Nephron progenitor cell (in vitro differentiated cells): ENCODE measurements at regions not wholly inside any gene's neighbourhood (a gene's known extent, or its start where the extent isn't known, plus 50 kb on each side); places are given as distances from the start of the nearest gene placed in this dataset.

Experiments
- DNase-seq: peaks from one replicate; pipeline ENCODE4 v3.0.0; 2021
- H3K27ac Mint-ChIP-seq: 2 replicates; pipeline ENCODE4 v1.8.0; 2021; ENCODE audit warnings: mild to moderate bottlenecking, moderate library complexity, mixed read lengths
- H3K27me3 Mint-ChIP-seq: 2 replicates; pipeline ENCODE4 v1.8.0; 2021; ENCODE audit warnings: mild to moderate bottlenecking, low read depth, mixed read lengths; ENCODE audit not compliant: poor library complexity
- H3K36me3 Mint-ChIP-seq: 2 replicates; pipeline ENCODE4 v1.8.0; 2021; ENCODE audit warnings: low read depth, mixed read lengths
- H3K4me1 Mint-ChIP-seq: 2 replicates; pipeline ENCODE4 v1.8.0; 2021; ENCODE audit warnings: mixed read lengths
- H3K4me3 Mint-ChIP-seq: 2 replicates; pipeline ENCODE4 v1.8.0; 2021; ENCODE audit warnings: mild to moderate bottlenecking, moderate library complexity, mixed read lengths
- H3K9me3 Mint-ChIP-seq: 2 replicates; pipeline ENCODE4 v1.8.0; 2021; ENCODE audit warnings: mild to moderate bottlenecking, moderate library complexity, mixed read lengths
- TF ChIP-seq, protein P1 (sequence below): fragments of 200-600 bp; sonication (generic); IDR thresholded peaks from 2 replicates; pipeline ENCODE4 v1.5.0; 2021; ENCODE audit warnings: antibody characterized with exemption

DNA sequence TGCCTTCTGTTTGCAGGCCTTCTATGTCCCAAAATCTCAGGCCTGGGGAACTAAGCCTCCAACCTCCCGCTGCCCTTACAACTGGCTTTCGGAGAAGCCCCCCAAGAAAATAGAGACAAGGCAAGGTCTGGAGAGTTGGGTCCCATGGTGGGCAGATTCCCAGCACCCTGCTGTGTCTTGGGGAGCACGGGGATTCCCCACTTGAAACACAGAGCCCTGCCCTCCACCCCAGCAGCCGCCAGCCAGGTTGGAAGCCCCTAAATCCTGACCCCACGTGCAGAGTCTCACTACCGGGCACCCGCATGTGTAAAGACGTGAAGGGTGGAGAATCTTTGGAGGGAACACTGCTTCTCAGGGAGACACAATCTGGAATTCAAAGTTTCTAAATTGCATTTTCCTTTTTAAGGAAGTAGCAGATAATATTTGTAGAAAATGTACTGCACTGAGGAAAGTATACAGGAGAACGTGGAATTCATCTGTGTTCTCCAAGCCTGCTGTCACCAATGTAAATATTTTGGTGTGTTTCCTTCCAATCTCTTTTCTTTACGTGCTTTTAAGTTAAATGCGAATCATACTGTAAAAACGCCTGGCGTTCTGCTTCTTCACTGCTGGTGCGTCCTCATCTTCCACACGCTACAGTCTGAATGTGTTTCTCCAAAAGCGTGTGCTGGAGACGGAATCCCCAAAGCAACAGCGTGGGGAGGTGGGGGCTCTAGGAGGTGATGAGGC lies 220.9 kb downstream of the BRD1 start:
- DNase-seq, result no peak
- peaks cover 12% of the 10 kb centered on the region for H3K27me3 Mint-ChIP-seq
- peaks cover 31% of the 10 kb centered on the region for H3K9me3 Mint-ChIP-seq
- no peak overlapping the region for H3K27ac Mint-ChIP-seq
- no peak overlapping the region for H3K4me3 Mint-ChIP-seq
- no peaks in the 10 kb centered on the region for H3K36me3 Mint-ChIP-seq
- no peaks in the 10 kb centered on the region for H3K4me1 Mint-ChIP-seq
- TF ChIP-seq, protein P1, sequence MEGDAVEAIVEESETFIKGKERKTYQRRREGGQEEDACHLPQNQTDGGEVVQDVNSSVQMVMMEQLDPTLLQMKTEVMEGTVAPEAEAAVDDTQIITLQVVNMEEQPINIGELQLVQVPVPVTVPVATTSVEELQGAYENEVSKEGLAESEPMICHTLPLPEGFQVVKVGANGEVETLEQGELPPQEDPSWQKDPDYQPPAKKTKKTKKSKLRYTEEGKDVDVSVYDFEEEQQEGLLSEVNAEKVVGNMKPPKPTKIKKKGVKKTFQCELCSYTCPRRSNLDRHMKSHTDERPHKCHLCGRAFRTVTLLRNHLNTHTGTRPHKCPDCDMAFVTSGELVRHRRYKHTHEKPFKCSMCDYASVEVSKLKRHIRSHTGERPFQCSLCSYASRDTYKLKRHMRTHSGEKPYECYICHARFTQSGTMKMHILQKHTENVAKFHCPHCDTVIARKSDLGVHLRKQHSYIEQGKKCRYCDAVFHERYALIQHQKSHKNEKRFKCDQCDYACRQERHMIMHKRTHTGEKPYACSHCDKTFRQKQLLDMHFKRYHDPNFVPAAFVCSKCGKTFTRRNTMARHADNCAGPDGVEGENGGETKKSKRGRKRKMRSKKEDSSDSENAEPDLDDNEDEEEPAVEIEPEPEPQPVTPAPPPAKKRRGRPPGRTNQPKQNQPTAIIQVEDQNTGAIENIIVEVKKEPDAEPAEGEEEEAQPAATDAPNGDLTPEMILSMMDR, result no peak

DNA sequence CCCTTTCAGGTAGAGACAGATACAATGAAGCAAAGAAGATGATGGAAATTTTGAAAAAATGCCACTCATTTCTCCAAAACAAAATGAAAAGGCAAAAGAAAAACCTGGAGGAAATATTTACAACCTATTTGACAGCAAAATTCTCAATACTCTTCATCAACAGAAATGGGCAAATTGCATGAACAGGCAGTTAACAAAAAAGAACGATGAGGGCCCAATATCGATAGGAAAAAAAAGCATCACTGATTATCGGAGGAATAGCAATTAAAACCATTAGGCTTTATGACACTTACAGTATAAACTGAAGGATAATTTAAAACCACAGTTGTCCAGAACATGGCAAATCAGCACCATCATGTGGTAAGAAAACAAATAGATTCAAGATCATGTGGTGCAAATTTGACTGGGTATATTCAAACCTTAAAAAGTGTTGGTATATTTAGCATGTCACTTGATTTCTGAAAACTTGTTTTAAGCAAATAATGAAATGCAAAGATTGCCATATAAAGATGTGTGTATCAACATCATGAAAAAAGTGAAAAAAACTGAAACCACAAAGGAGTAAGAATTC lies 222.9 kb downstream of the BRD1 start:
- TF ChIP-seq, protein P1, result no peak
- Mint-ChIP-seq H3K9me3 (peaks cover 31% of the 10 kb centered on the region), H3K27me3 (peaks cover 12% of the 10 kb centered on the region), H3K4me1 (no peaks in the 10 kb centered on the region), H3K27ac (no peak overlapping the region), H3K36me3 (no peaks in the 10 kb centered on the region), H3K4me3 (no peak overlapping the region)
- no peak for DNase-seq

DNA sequence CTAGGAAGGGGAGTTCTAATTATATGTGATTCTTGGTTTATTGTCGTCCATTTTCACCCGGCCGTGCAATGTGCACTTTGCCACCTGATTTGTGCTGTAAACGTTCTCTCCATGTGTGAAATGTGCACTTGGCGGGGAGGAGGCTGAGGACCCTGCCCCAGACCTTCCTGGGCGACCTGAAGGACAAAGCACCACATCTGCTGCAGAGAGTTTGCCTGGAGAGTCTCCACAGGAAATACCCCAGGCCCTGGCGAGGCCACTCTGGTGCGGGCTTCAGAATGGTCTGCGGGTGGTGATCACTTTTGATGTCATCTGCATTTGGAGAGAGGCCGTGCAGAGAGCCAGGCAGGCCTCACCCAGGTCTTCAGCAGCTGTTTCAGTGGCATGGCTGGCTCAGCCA lies 224.7 kb downstream of the BRD1 start:
- DNase-seq, result no peak
- H3K9me3 Mint-ChIP-seq, result peaks cover 31% of the 10 kb centered on the region
- H3K27me3 Mint-ChIP-seq, result peaks cover 6% of the 10 kb centered on the region
- H3K36me3 Mint-ChIP-seq, result no peaks in the 10 kb centered on the region
- H3K4me1 Mint-ChIP-seq, result no peaks in the 10 kb centered on the region
- TF ChIP-seq, protein P1, result no peak
- no peak overlapping the region for H3K27ac Mint-ChIP-seq
- H3K4me3 Mint-ChIP-seq, result no peak overlapping the region

DNA sequence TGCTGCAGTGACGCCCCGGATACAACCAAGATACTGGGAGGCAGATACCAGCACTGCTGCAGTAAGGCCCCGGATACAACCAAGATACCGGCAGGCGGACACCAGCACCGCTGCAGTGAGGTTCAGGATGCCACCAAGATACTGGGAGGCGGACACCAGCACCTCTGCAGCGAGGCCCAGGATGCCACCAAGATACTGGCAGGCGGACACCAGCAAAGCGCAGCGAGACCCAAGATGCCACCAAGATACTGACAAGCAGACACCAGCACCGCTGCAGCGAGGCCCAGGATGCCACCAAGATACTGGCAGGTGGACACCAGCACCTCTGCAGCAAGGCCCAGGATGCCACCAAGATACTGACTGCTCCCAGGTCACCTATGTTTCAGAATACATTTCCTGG lies 225.2 kb downstream of the BRD1 start:
- no peak overlapping the region for H3K27ac Mint-ChIP-seq
- peaks cover 3% of the 10 kb centered on the region for H3K27me3 Mint-ChIP-seq
- TF ChIP-seq, protein P1, result no peak
- H3K4me1 Mint-ChIP-seq, result no peaks in the 10 kb centered on the region
- peaks cover 31% of the 10 kb centered on the region for H3K9me3 Mint-ChIP-seq
- no peak for DNase-seq
- H3K36me3 Mint-ChIP-seq, result no peaks in the 10 kb centered on the region
- H3K4me3 Mint-ChIP-seq, result no peak overlapping the region

DNA sequence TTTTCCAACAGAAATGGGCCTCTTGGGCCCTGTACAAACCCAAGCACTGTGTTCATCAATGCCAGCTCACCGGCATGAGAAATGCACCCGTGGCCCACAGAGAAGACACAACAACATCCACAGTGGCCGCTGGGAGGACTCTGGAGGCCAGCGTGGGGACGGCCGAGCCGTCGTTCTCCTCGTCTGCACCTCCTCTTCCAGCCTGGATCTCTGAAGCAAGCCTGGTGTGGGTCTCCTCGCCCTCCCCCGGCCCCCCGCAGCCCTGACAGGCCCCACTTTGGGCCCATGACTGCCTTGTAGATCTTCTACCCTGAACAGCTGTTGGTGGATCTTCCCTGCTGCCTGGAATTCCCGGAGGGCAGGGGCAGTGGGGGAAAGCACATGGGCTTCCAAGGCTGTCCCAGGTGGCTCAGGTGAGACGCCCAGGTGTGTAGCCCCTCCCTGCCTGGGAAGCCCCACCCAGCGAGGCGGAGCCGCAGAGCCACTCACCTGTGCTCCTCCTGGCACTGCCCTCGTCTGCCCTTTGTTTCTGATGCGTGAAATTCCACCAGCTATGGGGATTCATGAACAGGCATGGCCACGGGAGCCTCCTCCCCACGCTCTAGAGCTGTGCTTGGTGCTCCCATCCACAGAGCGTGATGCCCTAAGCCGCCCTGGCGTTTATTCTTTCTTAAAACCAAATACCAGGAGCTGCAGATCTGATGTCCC lies 225.9 kb downstream of the BRD1 start:
- TF ChIP-seq, protein P1, result no peak
- Mint-ChIP-seq H3K9me3 (peaks cover 26% of the 10 kb centered on the region), H3K27me3 (peaks cover 3% of the 10 kb centered on the region), H3K27ac (no peak overlapping the region), H3K4me1 (no peaks in the 10 kb centered on the region), H3K36me3 (no peaks in the 10 kb centered on the region), H3K4me3 (no peak overlapping the region)
- no peak for DNase-seq
